GM19351 (cell line): ENCODE measurements at regions not wholly inside any gene's neighbourhood (a gene's known extent, or its start where the extent isn't known, plus 50 kb on each side); places are given as distances from the start of the nearest gene placed in this dataset.

ENCODE experiments used
- ATAC-seq: cut with Tn5 transposase; IDR thresholded peaks from one replicate; pipeline ENCODE4 v1.9.1; 2021; ENCODE audit warnings: mild to moderate bottlenecking, moderate library complexity; ENCODE audit not compliant: unreplicated experiment

DNA sequence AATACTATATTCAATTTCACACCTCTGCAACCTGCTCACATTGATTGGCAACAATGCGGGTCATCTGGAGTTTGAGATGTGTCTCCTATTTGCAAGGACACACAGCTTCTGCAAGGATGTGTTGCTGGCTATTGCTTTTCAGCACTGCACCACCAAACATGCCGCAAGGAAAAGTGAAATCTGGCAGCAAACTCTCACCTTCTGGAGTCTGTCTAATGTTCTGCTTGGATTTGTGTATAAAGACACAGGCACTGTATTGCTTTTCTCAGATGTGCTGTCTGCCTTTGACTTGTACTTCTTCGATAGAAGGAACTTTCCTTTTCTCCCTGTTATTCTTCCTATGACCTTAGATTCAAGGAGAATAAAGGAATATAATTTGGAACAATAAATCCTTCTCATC is 138.6 kb upstream of the EPHA4 start:
- no peak for ATAC-seq

DNA sequence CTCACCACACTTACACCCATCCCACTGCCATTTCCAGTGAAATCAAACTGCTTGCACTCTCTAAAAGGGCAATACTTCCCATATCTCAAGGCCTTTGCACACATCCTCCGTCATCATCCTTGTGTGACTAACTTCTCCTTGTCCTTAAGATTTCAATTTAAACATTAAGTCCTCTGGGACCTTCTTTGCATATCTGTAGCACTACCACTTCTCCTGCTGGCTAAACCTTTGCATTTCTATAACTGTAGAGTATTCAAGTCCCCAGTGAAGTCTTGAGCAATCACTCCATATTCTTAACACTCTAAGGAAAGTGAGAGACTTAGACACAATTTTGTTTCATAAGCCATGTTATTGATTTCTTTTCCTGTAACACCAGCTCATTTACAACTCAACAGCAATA is 136.8 kb upstream of the EPHA4 start:
- no peak for ATAC-seq

DNA sequence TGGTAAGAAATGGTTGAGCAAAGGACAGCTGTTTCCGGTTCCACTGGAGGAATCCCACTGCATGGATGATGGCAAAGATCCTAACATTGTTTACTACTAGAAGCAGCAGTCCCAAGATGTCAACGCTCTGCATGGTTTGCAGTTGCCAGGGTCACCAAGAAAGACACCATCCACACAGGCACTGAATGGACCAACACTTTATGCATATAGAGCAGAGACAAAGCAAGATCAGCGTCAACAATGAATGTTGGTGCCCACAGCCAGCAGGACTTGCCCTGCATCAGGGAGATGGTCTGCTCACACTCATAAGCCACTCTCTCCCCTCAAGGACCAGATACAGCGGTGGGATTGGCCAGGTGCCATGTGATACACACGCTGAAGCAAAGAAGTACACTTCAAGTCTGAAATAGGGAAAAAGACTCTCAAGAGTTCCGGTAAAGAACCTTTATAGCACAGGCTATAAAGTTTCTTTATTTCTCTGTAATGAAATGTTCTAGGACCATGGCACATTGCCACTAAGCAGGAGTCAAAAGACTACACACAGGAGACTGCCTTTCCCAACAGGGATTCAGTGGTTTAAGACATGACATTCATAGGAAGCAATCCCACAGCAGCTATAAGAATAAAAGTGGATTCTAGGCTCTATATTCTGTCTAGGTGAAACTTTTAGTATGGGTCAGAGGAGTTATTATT is 133.2 kb upstream of the EPHA4 start:
- ATAC-seq: no peak

DNA sequence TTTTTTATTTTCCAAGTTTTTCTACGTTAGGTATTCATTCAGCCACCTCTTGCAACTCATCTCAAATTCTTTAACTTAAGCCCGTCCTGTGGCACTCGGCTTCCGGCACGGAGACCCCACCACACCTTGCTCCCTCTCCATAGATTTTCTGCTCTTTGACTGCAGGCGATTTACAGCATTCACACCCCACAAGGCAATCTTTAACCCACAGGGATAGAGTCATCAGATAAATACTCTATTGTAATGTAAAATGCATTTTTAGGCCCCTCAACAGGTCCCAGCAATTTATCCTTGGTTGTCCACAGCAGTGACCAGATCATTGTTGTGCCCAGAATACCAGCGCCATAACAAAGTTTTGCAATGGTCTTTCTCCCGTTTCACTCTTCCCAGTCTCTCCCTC is 132.3 kb upstream of the EPHA4 start:
- no peak for ATAC-seq

DNA sequence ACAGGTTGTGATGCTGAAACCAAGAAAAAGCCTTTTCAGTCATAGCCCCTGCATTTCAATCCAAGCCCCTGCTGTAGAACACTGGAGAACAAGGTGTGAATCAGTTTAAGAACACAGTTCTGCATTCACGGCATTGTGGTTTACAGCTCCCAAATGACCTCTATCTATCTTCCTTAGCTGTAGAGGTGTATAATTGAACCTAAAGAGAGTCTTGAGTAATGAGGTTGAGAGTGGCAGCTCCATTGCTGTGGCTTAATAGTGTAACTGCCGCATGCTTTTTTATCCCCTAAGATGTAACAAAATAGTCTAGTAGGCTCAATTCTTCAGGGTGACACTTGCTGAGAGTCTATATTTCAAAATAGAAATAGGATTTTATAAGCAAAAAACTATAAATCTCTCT is 121.3 kb upstream of the EPHA4 start:
- no peak for ATAC-seq

DNA sequence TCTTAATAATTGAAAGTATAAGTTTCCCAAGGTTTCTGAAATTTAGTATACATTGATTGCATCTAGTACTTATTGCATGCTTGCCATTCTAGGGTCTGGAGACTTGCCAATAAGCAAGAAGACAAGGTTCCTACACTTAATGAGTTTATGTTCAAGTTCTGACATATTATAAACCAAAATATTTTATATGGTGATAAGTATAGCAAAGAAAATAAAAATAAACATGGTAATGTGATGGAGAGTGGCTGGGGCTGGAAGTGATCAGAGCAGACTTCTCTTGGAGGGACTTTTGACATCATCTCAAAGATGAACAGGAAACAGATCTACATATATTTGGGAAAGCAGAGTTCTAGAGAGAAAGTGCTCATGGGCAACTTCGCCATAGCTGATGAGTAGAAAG is 119.5 kb upstream of the EPHA4 start:
- no peak for ATAC-seq

DNA sequence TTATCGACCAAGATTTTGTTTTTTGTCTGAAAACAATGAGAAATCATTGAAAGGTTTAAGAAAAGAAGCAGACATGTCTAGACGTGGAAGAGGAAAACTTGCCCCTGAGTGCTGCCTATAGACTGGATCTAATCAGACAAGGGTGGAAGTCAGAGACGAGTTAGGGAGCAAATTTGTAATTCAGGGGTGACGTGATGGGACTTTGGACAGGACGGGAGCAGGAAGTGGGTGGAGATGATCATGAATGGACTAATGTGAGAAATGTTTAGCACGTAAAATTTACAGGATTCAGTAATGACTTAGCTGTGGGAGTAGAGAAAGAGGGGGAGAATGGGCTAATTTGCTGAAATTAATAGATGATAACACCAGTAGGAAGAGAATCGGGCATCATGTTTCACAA is 117.0 kb upstream of the EPHA4 start:
- no peak for ATAC-seq

DNA sequence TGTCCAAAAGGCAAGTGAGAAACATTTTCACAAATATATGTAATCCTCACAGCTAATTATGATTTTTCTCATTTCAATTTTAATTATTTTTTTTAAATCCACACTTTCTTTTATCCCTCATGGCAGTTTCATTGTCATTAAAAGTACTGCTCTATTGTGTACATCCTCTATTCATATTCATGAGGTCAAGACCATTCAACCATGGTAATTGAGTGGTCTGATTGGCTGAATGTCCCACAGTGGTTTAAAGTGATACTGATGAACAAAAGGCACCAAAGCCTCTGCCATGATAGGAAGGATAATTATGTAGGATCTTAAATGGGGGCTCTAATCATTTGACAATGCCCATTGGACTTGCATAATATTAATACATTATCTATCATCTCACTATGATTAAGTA is 108.4 kb upstream of the EPHA4 start:
- no peak for ATAC-seq

DNA sequence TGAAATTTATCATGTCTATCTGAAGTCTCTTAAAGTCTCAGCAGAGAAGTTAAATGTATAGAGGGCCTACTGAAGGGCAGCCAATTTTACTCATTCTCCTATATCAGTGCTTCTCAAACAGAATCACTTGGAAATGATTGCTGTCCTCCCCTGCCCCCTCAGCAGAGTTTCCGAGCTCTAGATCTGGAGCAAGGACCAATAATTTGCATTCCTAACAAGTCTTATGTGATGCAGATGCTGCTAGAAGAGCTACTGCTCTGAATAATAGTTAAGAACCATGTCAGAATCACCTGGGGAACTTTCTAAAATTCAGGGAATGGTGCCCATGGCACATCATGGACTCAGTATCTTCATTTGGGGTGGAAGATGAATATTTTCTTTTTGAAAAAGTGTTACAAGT is 105.6 kb upstream of the EPHA4 start:
- no peak for ATAC-seq

DNA sequence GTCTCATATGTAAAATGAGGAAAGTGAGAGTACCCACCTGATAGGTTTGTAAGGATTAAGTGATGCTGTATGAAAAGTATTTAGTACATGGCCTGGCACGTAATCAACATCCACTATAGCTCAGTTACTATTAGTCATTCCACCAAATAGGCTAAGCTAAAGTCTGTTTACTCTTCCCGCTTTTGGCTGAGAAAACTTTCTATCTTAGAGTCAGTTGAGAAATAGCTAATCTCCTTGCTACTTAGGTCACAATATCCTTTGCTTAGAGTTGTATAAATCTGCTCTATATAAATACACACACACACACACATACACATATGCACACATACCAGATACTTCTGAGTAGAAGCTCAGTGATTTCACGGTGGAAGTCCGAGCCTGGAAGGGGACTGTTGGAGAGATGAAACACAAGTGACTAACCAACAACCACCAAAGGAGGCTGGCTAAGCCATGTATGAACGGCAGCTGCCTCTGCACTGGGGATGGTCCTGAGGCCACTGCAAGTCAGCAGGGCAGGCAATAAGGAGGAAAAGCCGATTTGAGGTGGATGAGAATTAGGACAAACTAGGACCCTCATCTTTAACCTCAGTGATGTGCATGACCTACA is 104.6 kb upstream of the EPHA4 start:
- ATAC-seq: no peak

DNA sequence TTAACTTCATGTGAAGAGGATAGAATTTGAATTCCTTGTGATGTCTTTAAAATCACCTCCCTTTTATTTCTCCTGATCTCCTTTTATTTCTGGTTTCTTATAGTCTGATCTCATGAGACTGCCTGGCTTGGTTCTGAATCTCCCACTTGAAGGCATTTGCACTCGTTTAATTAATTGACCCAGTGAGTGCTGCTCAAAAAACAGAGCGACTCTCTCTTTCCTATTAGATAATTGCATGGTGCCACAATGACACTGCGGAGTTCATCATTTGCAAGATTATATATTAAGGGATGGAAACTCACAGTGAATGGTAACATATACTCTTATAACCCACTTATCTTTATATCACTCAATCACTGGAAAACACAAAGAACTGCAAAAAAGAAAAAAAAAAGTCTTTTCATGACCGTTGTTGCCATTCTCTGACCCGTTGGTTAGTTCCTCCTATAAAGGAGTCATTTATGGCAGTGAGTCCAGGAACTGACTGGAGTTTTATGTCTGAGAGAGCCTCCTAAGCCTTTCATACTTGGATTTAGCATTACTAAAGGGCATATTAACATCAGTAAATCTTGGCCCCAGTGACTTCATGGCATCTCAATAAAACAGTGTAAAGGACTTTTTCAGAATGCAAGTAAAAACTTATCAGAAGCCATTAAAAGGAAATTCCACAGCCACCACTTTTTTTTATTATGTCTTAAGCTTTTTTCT is 103.3 kb upstream of the EPHA4 start:
- ATAC-seq: no peak

DNA sequence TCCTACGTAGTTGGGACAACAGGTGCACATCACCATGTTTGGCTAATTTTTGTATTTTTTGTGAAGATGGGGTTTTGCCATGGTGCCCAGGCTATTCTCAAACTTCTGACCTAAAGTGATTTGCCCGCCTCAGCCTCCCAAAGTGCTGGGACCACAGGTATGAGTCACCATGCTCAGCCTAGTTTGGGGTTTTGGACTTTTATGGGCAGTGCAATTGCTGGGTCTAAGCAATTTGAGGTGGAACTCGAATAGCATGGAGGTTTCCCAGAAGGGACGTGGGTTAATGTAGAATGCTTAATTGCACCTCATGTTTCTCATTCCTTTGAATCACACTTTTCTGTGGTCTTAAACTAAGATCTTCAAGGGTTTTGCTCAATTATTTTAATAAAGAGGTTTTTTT is 102.3 kb upstream of the EPHA4 start:
- no peak for ATAC-seq

DNA sequence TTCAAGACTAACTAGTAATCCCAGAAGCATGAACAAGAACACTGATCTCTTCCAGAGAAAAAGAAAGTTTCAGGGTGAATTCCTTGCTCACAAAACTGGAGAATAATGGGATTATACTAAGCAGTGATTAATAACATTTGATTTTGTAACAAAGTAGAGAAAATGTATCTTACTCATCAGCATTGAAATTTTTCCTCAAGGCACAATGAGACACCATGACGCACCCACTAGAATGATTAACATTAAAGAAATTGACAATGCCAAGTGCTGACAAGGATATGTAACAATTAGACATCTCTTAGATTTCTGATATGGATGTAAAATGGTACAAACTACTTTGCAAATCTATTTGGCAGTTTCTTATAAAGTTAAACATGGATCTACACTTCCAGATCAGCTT is 101.1 kb upstream of the EPHA4 start:
- ATAC-seq: no peak

DNA sequence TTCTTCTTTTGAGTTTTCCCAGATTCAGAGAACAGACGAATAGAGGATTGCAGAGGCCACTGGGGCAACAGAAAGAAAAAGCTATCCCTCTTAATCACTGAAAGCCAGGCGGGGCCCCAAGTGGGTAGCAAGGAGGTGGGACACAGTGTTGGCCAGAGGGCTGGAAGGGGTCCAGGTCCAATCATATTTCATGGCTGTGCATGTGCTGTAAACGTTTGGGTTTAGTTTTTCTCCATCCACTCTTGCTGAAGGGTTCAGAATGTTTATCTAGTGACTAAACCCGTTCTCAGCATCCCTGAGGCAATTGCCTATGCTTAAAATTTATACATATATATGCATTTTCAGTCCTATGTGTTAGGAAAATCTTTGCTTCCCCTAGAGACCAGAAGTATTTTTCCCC is 99.4 kb upstream of the EPHA4 start:
- ATAC-seq: no peak

DNA sequence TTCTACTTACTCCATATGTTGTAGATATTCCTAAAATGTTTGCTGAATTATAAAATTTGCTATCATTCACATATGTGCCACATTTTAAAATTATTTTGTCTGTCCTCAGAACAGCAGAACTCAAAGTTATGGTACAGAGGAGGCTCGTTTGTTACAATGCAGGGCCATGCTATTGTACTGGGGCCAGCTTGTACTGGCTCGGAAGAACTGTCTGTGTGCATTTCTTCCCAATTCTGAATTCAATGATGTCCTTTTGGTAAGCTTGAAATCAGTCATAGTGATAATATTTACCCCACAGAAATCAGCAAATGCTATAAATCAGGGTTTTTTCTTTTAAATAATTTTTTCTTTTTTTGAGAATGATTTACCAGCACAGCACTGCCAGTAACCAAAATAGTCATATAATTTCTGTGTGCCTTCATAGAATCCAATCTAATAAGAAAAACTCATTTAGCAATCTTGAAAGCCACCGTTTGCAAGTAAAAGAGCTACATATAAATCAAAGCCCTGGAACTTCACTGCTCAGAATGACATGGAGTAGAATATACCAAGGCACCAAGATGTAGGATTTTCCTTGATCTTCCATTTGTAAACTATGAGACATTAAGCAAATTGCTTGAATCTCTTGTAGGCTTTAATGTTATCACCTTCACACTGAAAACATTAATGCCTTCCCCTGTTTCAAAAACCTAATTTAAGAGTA is 90.7 kb upstream of the EPHA4 start:
- ATAC-seq: no peak

DNA sequence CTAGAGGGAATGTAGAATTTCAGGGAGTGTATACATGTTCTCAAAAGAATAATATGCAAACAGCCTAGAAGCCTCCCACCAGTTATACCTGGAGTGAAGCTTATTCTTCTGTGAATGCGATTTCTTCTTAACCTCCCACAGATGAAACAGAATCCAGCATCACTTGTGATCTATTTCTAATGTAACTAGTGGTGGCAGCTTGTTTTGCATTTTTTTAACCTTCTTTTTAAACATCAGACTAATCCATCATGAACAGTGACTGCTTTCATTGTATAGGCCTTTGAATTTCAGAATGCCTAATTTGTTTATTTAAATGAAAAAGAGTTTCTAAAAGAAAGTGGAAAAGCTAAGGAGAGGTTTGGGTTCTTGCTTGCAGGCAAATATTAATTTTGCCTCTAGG is 85.7 kb upstream of the EPHA4 start:
- no peak for ATAC-seq

DNA sequence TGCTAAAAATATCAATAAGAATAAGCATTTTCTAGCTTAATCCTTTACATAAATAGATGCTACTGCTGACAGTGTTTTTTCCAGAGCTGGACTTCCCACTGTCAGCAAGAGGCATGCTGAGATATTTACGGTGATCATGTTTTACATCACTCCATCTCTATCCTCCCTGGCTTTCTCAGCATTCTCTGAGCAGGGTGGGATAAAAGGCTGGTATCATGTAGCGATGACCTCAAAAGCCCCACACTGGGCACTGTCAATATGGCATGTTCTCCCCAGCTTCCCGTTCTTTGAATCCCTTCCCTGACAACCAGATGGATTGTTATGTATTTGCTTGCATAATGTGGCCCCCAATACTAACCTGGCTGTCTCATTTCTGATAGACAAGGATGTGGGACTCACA is 83.2 kb upstream of the EPHA4 start:
- no peak for ATAC-seq

DNA sequence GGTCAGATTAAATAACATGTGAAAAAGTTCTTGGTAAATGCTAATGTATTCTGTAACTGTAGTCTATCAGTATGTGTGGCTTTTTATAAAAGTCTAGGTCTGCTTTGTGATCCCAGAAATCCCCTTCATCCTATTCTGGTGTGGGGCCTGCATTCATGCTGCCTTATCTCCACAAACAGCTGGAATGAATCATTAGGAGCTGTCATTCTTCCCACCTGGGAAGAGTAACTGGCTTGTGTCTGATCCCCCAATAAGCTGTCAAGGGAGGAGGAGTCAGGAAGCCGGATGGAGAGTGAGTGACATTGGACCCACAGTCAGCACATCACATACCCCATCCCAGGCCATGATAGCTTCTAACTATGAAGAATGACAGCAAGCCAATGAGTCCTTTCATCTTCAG is 81.1 kb upstream of the EPHA4 start:
- ATAC-seq: no peak

DNA sequence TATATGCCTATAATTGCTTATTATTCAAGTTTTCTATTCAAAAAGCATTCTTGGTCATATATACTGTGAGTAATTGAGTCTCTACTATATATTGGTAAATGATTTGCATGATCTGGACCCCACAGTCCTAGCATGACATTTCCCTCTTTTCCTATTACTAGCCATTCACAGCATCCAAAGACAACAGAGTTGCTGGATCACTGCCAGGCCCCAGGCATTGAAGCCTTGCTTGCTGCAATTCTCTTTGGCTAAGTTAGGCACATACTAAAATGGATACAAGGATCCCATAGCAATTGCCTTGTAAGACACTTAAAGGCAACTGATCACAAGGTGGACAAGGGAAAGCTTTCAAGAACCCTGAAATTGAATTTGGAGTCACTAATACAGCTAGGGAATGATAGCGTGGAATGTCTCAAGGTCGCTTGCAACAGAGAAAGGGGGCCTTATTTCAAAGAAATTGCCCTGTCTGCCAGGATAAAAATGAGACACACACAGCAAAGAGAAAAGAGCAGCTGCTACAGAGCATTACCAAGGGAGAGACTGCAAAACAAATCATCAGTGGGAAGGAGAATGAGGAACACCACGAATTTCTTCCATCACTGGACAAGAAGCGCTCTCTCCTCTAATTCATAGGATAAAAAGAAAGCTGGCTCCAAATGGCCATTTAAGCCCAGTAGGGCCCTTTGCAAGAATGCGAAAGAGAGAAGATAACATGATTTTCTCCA is 77.1 kb upstream of the EPHA4 start:
- ATAC-seq: no peak

DNA sequence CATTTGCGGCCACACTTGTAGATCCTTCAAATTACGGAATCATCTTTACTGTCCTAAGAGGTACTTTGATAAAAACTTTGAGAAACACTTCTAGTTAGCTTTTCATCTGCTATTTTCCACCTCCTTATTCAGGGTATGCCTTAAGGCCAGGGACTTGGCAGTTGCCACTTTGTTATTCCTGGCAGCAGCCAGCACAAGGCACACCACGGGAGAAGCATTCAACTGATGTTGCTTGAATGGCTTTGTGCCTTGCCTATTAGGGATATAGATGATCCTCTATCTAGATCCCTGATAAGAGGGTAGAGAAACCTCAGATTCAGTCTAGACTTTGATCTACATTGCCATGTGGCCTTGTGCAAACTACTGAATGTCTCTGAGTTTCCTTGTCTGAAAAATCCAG is 70.3 kb upstream of the EPHA4 start:
- no peak for ATAC-seq

DNA sequence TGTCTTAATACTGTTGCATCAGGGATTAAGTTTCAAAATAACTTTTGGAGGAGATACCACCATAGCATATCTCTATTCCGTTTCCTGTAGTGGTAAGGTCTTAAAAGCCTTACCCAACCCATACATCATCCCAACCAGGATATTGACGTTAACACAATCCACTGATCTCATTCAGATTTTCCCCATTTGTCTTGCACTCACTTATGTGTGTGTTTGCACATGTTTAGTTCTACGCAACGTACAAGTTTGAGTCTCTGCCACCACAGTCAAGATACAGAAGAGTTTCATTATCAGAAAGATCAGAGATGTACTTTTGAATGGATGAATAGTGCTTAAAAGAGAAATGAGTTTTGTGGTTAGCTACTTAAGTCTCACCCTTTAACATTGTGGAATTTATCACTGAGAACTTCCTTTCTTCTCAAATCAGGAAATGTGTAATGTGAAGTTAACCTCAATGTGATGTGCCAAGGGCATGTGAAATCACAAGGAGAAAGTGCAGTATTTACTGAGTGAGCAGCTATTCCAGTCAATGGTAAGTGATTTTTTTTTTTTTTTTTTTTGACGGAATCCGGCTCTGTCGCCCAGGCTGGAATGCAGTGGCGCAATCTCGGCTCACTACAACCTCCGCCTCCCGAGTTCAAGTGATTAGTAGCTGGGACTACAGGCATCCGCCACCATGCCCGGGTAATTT is 69.2 kb upstream of the EPHA4 start:
- no peak for ATAC-seq
